DMS79 (cell line): ENCODE measurements at regions not wholly inside any gene's neighbourhood (a gene's known extent, or its start where the extent isn't known, plus 50 kb on each side); places are given as distances from the start of the nearest gene placed in this dataset.

Experiments
- DNase-seq: peaks from one replicate; lab custom pipeline; 2025; lab: John Stamatoyannopoulos, UW

- DNase-seq, result peak; percentile 29
Observed at GRCh38 chr15:89399238-89400115, 64.9 kb upstream of the POLG start.

- DNase-seq, result no peak
Observed at GRCh38 chr15:89398896-89399237, 64.2 kb upstream of the POLG start.

GRCh38 chr15:89397653-89398023 is 63.0 kb upstream of the POLG start:
- DNase-seq, result no peak

- DNase-seq, result no peak
Observed at GRCh38 chr15:89396723-89397652, 62.4 kb upstream of the POLG start.

- no peak for DNase-seq
Observed at GRCh38 chr15:89395996-89396395, 61.4 kb upstream of the POLG start.

- no peak for DNase-seq
Observed at GRCh38 chr15:89395461-89395871, 60.8 kb upstream of the POLG start.

- DNase-seq, result no peak
Observed at GRCh38 chr15:89395031-89395430, 60.4 kb upstream of the POLG start.

- DNase-seq, result no peak
Observed at GRCh38 chr15:89393056-89393455, 58.4 kb upstream of the POLG start.

- no peak for DNase-seq
Observed at GRCh38 chr15:89391685-89392257, 57.1 kb upstream of the POLG start.

GRCh38 chr15:89389841-89390603 is 55.4 kb upstream of the POLG start:
- DNase-seq, result no peak

- DNase-seq, result no peak
Observed at GRCh38 chr15:89387140-89387903, 52.7 kb upstream of the POLG start.

- DNase-seq, result no peak
Observed at GRCh38 chr15:89385596-89386331, 51.1 kb upstream of the POLG start.
